ENCODE measurements at regions not wholly inside any gene's neighbourhood (a gene's known extent, or its start where the extent isn't known, plus 50 kb on each side); places are given as distances from the start of the nearest gene placed in this dataset.

GRCh38 chr9:82606071-82606470, 456.9 kb downstream of the RASEF start:
- TF ChIP-seq CTCF (IDR thresholded peaks at IDR 0.05; ENCODE audit: borderline replicate concordance, extremely low read depth, low read length, poor library complexity, severe bottlenecking) = no peak
- TF ChIP-seq EZH2 (IDR thresholded peaks at IDR 0.05; ENCODE audit: borderline replicate concordance, low read depth, low read length, severe bottlenecking) = no peak
